Ovary (tissue), 3 donors: ENCODE measurements at regions not wholly inside any gene's neighbourhood (a gene's known extent, or its start where the extent isn't known, plus 50 kb on each side); places are given as distances from the start of the nearest gene placed in this dataset.

Source experiments
- CTCF ChIP-seq, 3 donors: fragments of 450-650 bp in 2 of 3; fragments of 200-600 bp in 1 of 3; IDR thresholded peaks; one replicate each; pipeline versions ENCODE4 v1.5.1 to v1.8.0; 2016 to 2022; ENCODE audit warnings: antibody characterized with exemption in 3 of 3, mild to moderate bottlenecking in 1 of 3
- POLR2A ChIP-seq: fragments of 450-650 bp; IDR thresholded peaks from one replicate; pipeline ENCODE4 v1.6.1; 2017; ENCODE audit warnings: antibody characterized with exemption, mild to moderate bottlenecking, moderate library complexity
- donor health status: DM: no; HTN: no; CAD: no.

GRCh38 chr10:52663161-52663560, 109.4 kb downstream of the MBL2 start:
- TF ChIP-seq CTCF (IDR thresholded peaks at IDR 0.05): no peak
- TF ChIP-seq POLR2A: no peak
